A673 (cell line): ENCODE measurements at regions not wholly inside any gene's neighbourhood (a gene's known extent, or its start where the extent isn't known, plus 50 kb on each side); places are given as distances from the start of the nearest gene placed in this dataset.
"Not testable (repeated sequence)": the region's sequence is repeated elsewhere in the genome, so short reads cannot be mapped to it uniquely, and the experiment has no call there.

Experiments used
- CTCF ChIP-seq: fragments of 300-800, 200-600 bp; sonication (generic); conservative IDR thresholded peaks from 2 replicates; pipeline ENCODE4 v1.5.1; 2017; ENCODE audit warnings: low read depth, mild to moderate bottlenecking, antibody characterized with exemption, low read length, moderate library complexity, mixed read lengths
- EZH2 ChIP-seq: fragments of 200-600 bp; sonication (generic); IDR thresholded peaks from 2 replicates; pipeline ENCODE4 v1.6.1; 2017; ENCODE audit warnings: borderline replicate concordance, low read depth, mild to moderate bottlenecking, mixed read lengths, antibody characterized with exemption, low read length; ENCODE audit not compliant: poor library complexity, severe bottlenecking

GRCh38 chr5:100011160-100011559 lies 524.0 kb upstream of the FAM174A start:
- not testable (repeated sequence) for TF ChIP-seq CTCF, EZH2
